ENCODE measurements at regions not wholly inside any gene's neighbourhood (a gene's known extent, or its start where the extent isn't known, plus 50 kb on each side); places are given as distances from the start of the nearest gene placed in this dataset.

DNA sequence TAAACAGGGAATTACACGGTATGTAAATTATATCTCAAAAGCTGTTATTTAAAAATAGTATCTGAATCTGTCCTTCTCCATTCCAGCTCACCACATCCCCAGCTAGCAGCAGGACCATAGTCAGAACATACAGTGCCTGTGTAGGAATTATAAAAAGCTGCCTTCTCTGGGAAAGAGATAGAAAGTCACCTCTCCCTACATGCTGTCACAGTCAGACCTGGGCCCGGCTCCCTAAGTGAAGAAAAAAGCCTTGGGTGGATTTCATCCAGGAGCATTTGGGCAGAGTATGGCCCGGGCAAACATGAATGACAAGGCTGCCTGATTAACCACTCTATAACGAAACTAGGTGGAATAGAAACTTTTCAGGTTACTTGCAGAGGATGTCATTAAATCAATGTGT lies 144.1 kb downstream of the CNTN3 start:
- H3K27ac ChIP-seq (ENCODE audit: low read length): no peak overlapping the region
- H3K79me2 ChIP-seq (replicated peaks; ENCODE audit: insufficient read depth, low read length): no peaks in the 10 kb centered on the region
- H3K9me3 ChIP-seq (ENCODE audit: low read length): no peaks in the 10 kb centered on the region
- H3F3A ChIP-seq (ENCODE audit: insufficient read depth, low read length, poor library complexity, severe bottlenecking): no peaks in the 10 kb centered on the region
- no peak overlapping the region for H3K4me3 ChIP-seq (ENCODE audit: low read length)
- no peak overlapping the region for H2AFZ ChIP-seq (ENCODE audit: low read depth, low read length)
- H3K9ac ChIP-seq (ENCODE audit: low read length): no peak overlapping the region
- H3K9me2 ChIP-seq (ENCODE audit: insufficient read depth, low read length): no peaks in the 10 kb centered on the region
- H3K27me3 ChIP-seq (ENCODE audit: insufficient read depth, low read depth, low read length): no peaks in the 10 kb centered on the region
- H4K20me1 ChIP-seq (ENCODE audit: insufficient read depth): no peaks in the 10 kb centered on the region
- no peak overlapping the region for H3K4me2 ChIP-seq (ENCODE audit: low read length)
- TF ChIP-seq, protein P1, sequence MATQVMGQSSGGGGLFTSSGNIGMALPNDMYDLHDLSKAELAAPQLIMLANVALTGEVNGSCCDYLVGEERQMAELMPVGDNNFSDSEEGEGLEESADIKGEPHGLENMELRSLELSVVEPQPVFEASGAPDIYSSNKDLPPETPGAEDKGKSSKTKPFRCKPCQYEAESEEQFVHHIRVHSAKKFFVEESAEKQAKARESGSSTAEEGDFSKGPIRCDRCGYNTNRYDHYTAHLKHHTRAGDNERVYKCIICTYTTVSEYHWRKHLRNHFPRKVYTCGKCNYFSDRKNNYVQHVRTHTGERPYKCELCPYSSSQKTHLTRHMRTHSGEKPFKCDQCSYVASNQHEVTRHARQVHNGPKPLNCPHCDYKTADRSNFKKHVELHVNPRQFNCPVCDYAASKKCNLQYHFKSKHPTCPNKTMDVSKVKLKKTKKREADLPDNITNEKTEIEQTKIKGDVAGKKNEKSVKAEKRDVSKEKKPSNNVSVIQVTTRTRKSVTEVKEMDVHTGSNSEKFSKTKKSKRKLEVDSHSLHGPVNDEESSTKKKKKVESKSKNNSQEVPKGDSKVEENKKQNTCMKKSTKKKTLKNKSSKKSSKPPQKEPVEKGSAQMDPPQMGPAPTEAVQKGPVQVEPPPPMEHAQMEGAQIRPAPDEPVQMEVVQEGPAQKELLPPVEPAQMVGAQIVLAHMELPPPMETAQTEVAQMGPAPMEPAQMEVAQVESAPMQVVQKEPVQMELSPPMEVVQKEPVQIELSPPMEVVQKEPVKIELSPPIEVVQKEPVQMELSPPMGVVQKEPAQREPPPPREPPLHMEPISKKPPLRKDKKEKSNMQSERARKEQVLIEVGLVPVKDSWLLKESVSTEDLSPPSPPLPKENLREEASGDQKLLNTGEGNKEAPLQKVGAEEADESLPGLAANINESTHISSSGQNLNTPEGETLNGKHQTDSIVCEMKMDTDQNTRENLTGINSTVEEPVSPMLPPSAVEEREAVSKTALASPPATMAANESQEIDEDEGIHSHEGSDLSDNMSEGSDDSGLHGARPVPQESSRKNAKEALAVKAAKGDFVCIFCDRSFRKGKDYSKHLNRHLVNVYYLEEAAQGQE (IDR thresholded peaks at IDR 0.05; ENCODE audit: borderline replicate concordance): no peak
- TF ChIP-seq TAF1 (IDR thresholded peaks at IDR 0.05; ENCODE audit: low read depth): no peak
- no peak for TF ChIP-seq MXI1 (conservative IDR thresholded peaks at IDR 0.05; ENCODE audit: poor library complexity, severe bottlenecking)
- TF ChIP-seq RAD21 (conservative IDR thresholded peaks at IDR 0.05): no peak
- H3K36me3 ChIP-seq (ENCODE audit: insufficient read depth, low read length): no peaks in the 10 kb centered on the region

DNA sequence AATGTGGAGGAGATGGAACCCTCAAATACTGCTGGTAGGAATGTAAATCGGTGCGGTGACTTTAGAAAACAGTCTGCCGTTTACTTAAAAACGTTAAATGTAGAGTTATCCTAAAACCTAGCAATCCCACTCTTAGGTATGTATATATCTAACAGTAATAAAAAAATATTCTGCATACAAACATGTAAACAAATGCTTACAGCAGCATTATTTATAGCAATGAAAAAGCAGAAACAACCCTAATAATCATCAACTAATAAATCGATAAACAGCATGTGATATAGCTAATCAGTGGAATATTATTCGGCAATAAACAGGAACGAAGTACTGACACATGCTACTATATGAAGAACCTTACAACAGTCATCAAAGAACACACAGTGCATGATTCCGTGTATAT lies 144.7 kb downstream of the CNTN3 start:
- no peaks in the 10 kb centered on the region for H3K79me2 ChIP-seq (replicated peaks; ENCODE audit: insufficient read depth, low read length)
- H4K20me1 ChIP-seq (ENCODE audit: insufficient read depth): no peaks in the 10 kb centered on the region
- TF ChIP-seq RAD21 (conservative IDR thresholded peaks at IDR 0.05) (no peak), MXI1 (conservative IDR thresholded peaks at IDR 0.05; ENCODE audit: poor library complexity, severe bottlenecking) (no peak), EP300 (conservative IDR thresholded peaks at IDR 0.05; ENCODE audit: poor library complexity, severe bottlenecking) (no peak), SMC3 (conservative IDR thresholded peaks at IDR 0.05; ENCODE audit: poor library complexity) (no peak), TAF1 (IDR thresholded peaks at IDR 0.05; ENCODE audit: low read depth) (no peak), POLR2AphosphoS5 (IDR thresholded peaks at IDR 0.05) (no peak), EZH2 (IDR thresholded peaks at IDR 0.05; ENCODE audit: borderline replicate concordance, insufficient read depth, low read length, poor library complexity, severe bottlenecking) (no peak)
- TF ChIP-seq, protein P2, sequence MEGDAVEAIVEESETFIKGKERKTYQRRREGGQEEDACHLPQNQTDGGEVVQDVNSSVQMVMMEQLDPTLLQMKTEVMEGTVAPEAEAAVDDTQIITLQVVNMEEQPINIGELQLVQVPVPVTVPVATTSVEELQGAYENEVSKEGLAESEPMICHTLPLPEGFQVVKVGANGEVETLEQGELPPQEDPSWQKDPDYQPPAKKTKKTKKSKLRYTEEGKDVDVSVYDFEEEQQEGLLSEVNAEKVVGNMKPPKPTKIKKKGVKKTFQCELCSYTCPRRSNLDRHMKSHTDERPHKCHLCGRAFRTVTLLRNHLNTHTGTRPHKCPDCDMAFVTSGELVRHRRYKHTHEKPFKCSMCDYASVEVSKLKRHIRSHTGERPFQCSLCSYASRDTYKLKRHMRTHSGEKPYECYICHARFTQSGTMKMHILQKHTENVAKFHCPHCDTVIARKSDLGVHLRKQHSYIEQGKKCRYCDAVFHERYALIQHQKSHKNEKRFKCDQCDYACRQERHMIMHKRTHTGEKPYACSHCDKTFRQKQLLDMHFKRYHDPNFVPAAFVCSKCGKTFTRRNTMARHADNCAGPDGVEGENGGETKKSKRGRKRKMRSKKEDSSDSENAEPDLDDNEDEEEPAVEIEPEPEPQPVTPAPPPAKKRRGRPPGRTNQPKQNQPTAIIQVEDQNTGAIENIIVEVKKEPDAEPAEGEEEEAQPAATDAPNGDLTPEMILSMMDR (IDR thresholded peaks at IDR 0.05; ENCODE audit: poor library complexity, severe bottlenecking): no peak
- TF ChIP-seq, protein P1 (IDR thresholded peaks at IDR 0.05; ENCODE audit: borderline replicate concordance): no peak
- H3K4me3 ChIP-seq (ENCODE audit: low read length): no peak overlapping the region
- H2AFZ ChIP-seq (ENCODE audit: low read depth, low read length): no peak overlapping the region
- H3F3A ChIP-seq (ENCODE audit: insufficient read depth, low read length, poor library complexity, severe bottlenecking): no peaks in the 10 kb centered on the region
- no peak overlapping the region for H3K27ac ChIP-seq (ENCODE audit: low read length)
- H3K36me3 ChIP-seq (ENCODE audit: insufficient read depth, low read length): no peaks in the 10 kb centered on the region
- no peaks in the 10 kb centered on the region for H3K9me3 ChIP-seq (ENCODE audit: low read length)
- no peak overlapping the region for H3K4me2 ChIP-seq (ENCODE audit: low read length)
- H3K9me2 ChIP-seq (ENCODE audit: insufficient read depth, low read length): no peaks in the 10 kb centered on the region
- H3K9ac ChIP-seq (ENCODE audit: low read length): no peak overlapping the region
- H3K27me3 ChIP-seq (ENCODE audit: insufficient read depth, low read depth, low read length): no peaks in the 10 kb centered on the region
